Loucy (cell line): ENCODE measurements at regions not wholly inside any gene's neighbourhood (a gene's known extent, or its start where the extent isn't known, plus 50 kb on each side); places are given as distances from the start of the nearest gene placed in this dataset.

Experiments used
- H2AFZ ChIP-seq: fragments of 200-600 bp; sonication (generic); 2 replicates; pipeline ENCODE4 v1.6.0; 2016; ENCODE audit warnings: antibody characterized with exemption, mild to moderate bottlenecking, low read length, moderate library complexity
- H3F3A ChIP-seq: fragments of 200-600 bp; 2 replicates; pipeline ENCODE4 v1.6.0; 2016; ENCODE audit warnings: antibody characterized with exemption, low read depth, mild to moderate bottlenecking
- H3K27me3 ChIP-seq: fragments of 200-600 bp; sonication (generic); 2 replicates; pipeline ENCODE4 v1.6.1; 2014; ENCODE audit warnings: low read length, mild to moderate bottlenecking; ENCODE audit not compliant: insufficient read depth, poor library complexity, severe bottlenecking
- H3K36me3 ChIP-seq: fragments of 200-600 bp; sonication (generic); 2 replicates; pipeline ENCODE4 v1.6.1; 2016; ENCODE audit warnings: low read length; ENCODE audit not compliant: insufficient read depth
- H3K4me1 ChIP-seq: fragments of 200-600 bp; sonication (generic); 2 replicates; pipeline ENCODE4 v1.5.1; 2014; ENCODE audit warnings: low read length, mild to moderate bottlenecking; ENCODE audit not compliant: insufficient read depth, poor library complexity, severe bottlenecking
- H3K4me2 ChIP-seq: fragments of 200-600 bp; sonication (generic); 2 replicates; pipeline ENCODE4 v1.6.0; 2014; ENCODE audit warnings: antibody characterized with exemption, low read length, low read depth, mild to moderate bottlenecking; ENCODE audit not compliant: poor library complexity, severe bottlenecking
- H3K4me3 ChIP-seq: fragments of 200-600 bp; sonication (generic); 2 replicates; pipeline ENCODE4 v1.5.1; 2014; ENCODE audit warnings: low read length, mild to moderate bottlenecking, mixed read lengths; ENCODE audit not compliant: poor library complexity, severe bottlenecking
- H3K79me2 ChIP-seq: fragments of 200-600 bp; sonication (generic); 2 replicates; pipeline ENCODE4 v1.6.1; 2014; ENCODE audit warnings: low read length; ENCODE audit not compliant: insufficient read depth
- H3K9ac ChIP-seq: fragments of 200-600 bp; sonication (generic); 2 replicates; pipeline ENCODE4 v1.6.0; 2014; ENCODE audit warnings: mild to moderate bottlenecking, low read depth, low read length, moderate library complexity; ENCODE audit not compliant: poor library complexity, severe bottlenecking
- H3K9me2 ChIP-seq: fragments of 200-600 bp; sonication (generic); replicated peaks from 2 replicates; pipeline ENCODE4 v1.6.1; 2016; ENCODE audit warnings: low read depth, low read length, mixed read lengths
- H3K9me3 ChIP-seq: fragments of 200-600 bp; sonication (generic); 2 replicates; pipeline ENCODE4 v1.6.1; 2014; ENCODE audit warnings: mild to moderate bottlenecking, antibody characterized with exemption, low read length, low read depth; ENCODE audit not compliant: insufficient read depth
- H4K20me1 ChIP-seq: fragments of 200-600 bp; sonication (generic); 2 replicates; pipeline ENCODE4 v1.6.0; 2014; ENCODE audit warnings: antibody characterized with exemption, low read length, mild to moderate bottlenecking; ENCODE audit not compliant: insufficient read depth, poor library complexity, severe bottlenecking
- CTCF ChIP-seq: fragments of 200-600 bp; sonication (generic); conservative IDR thresholded peaks from 2 replicates; pipeline ENCODE4 v1.5.1; 2014; ENCODE audit warnings: mild to moderate bottlenecking, antibody characterized with exemption, low read length
- EZH2phosphoT487 ChIP-seq: fragments of 200-600 bp; IDR thresholded peaks from 2 replicates; pipeline ENCODE4 v1.6.1; 2018; ENCODE audit warnings: antibody characterized with exemption, mild to moderate bottlenecking, moderate library complexity, borderline replicate concordance

GRCh38 chr4:58644549-58644948 lies 1534.4 kb upstream of the IGFBP7 start:
- no peak for TF ChIP-seq EZH2phosphoT487
- TF ChIP-seq CTCF = no peak
- Histone ChIP-seq H3K9ac (no peak overlapping the region), H3K36me3 (no peaks in the 10 kb centered on the region), H3K9me2 (no peaks in the 10 kb centered on the region), H3K79me2 (no peaks in the 10 kb centered on the region), H2AFZ (no peak overlapping the region), H3K4me3 (no peak overlapping the region), H3K9me3 (no peaks in the 10 kb centered on the region), H3K4me1 (no peaks in the 10 kb centered on the region), H4K20me1 (no peaks in the 10 kb centered on the region), H3K4me2 (no peak overlapping the region), H3K27me3 (no peaks in the 10 kb centered on the region), H3F3A (no peaks in the 10 kb centered on the region)

GRCh38 chr4:58636381-58636780 lies 1526.2 kb upstream of the IGFBP7 start:
- Histone ChIP-seq H3K4me2 (no peak overlapping the region), H3K36me3 (no peaks in the 10 kb centered on the region), H3K9ac (no peak overlapping the region), H3F3A (no peaks in the 10 kb centered on the region), H3K9me3 (no peaks in the 10 kb centered on the region), H2AFZ (no peak overlapping the region), H3K4me1 (no peaks in the 10 kb centered on the region), H3K27me3 (no peaks in the 10 kb centered on the region), H3K79me2 (no peaks in the 10 kb centered on the region), H3K9me2 (no peaks in the 10 kb centered on the region), H3K4me3 (no peak overlapping the region), H4K20me1 (no peaks in the 10 kb centered on the region)
- TF ChIP-seq EZH2phosphoT487 (no peak), CTCF (no peak)

GRCh38 chr4:58617226-58617625 lies 1507.0 kb upstream of the IGFBP7 start:
- H2AFZ ChIP-seq = no peak overlapping the region
- H3K79me2 ChIP-seq = no peaks in the 10 kb centered on the region
- H3K9ac ChIP-seq = no peak overlapping the region
- no peaks in the 10 kb centered on the region for H3K27me3 ChIP-seq
- no peaks in the 10 kb centered on the region for H3K9me3 ChIP-seq
- no peak for TF ChIP-seq CTCF
- no peak for TF ChIP-seq EZH2phosphoT487
- H3K4me3 ChIP-seq = no peak overlapping the region
- no peaks in the 10 kb centered on the region for H3K36me3 ChIP-seq
- no peaks in the 10 kb centered on the region for H3F3A ChIP-seq
- H4K20me1 ChIP-seq = no peaks in the 10 kb centered on the region
- H3K4me2 ChIP-seq = no peak overlapping the region
- H3K9me2 ChIP-seq = no peaks in the 10 kb centered on the region
- H3K4me1 ChIP-seq = no peaks in the 10 kb centered on the region
